HL-60 (cell line): ENCODE measurements at regions not wholly inside any gene's neighbourhood (a gene's known extent, or its start where the extent isn't known, plus 50 kb on each side); places are given as distances from the start of the nearest gene placed in this dataset.

Source experiments
- DNase-seq, 2 experiments: peaks; one replicate each; pipeline ENCODE4 v3.0.0-alpha.2; 2010 to 2020; ENCODE audit warnings: low read depth in 1 of 2, low spot score in 1 of 2
- H3K27ac ChIP-seq: fragments of 250-450 bp; sonication (Bioruptor Pico); replicated peaks from 2 replicates; pipeline ENCODE4 v1.5.1; 2020; ENCODE audit warnings: mild to moderate bottlenecking, moderate library complexity
- H3K27me3 ChIP-seq: fragments of 250-450 bp; sonication (Bioruptor Pico); 2 replicates; pipeline ENCODE4 v1.5.1; 2021; ENCODE audit warnings: mild to moderate bottlenecking, moderate library complexity; ENCODE audit not compliant: insufficient read depth, poor library complexity, severe bottlenecking
- H3K4me3 ChIP-seq: replicated peaks from 2 replicates; pipeline ENCODE4 v1.5.1; 2011; ENCODE audit warnings: mild to moderate bottlenecking, control low read depth, low read length; ENCODE audit not compliant: insufficient read depth
- CTCF ChIP-seq: IDR thresholded peaks from one replicate; pipeline ENCODE4 v1.5.1; 2011; ENCODE audit warnings: low read length, control low read depth, inconsistent platforms; ENCODE audit not compliant: insufficient read depth
- GABPA ChIP-seq: IDR thresholded peaks from 2 replicates; pipeline ENCODE4 v1.6.1; 2012; ENCODE audit warnings: low read depth
- POLR2AphosphoS5 ChIP-seq: IDR thresholded peaks from 2 replicates; pipeline ENCODE4 v1.6.1; 2012; ENCODE audit warnings: low read depth
- SPI1 ChIP-seq: IDR thresholded peaks from 2 replicates; pipeline ENCODE4 v1.6.1; 2012; ENCODE audit warnings: low read depth, mild to moderate bottlenecking, borderline replicate concordance
- TF ChIP-seq, protein P1 (sequence below): IDR thresholded peaks from 2 replicates; pipeline ENCODE4 v1.6.1; 2012; ENCODE audit warnings: low read depth; ENCODE audit not compliant: insufficient replicate concordance

DNA sequence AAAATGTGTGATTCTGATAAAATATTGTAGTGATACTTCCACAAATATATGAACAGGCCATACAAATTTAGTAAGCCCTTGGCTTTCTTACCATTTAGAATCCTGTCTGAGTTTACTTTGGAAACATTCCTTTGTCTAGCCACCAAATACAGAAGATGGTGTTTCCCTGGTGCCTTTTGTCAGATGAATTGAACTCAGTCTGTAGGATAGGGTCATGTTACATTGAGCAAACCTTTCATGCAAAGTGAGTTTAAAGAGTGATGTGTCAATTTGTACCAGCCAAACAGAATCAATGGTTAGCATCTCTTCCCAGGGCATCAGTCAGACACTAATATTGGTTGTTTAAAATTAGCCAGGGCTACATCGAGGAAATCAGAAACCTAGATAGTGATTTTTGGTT is 1443.4 kb downstream of the ARAP2 start:
- no peaks in the 10 kb centered on the region for H3K27me3 ChIP-seq
- no peak overlapping the region for H3K4me3 ChIP-seq
- no peak overlapping the region for H3K27ac ChIP-seq
- no peak for DNase-seq
- TF ChIP-seq GABPA (no peak), CTCF (no peak), SPI1 (no peak), POLR2AphosphoS5 (no peak)
- TF ChIP-seq, protein P1, sequence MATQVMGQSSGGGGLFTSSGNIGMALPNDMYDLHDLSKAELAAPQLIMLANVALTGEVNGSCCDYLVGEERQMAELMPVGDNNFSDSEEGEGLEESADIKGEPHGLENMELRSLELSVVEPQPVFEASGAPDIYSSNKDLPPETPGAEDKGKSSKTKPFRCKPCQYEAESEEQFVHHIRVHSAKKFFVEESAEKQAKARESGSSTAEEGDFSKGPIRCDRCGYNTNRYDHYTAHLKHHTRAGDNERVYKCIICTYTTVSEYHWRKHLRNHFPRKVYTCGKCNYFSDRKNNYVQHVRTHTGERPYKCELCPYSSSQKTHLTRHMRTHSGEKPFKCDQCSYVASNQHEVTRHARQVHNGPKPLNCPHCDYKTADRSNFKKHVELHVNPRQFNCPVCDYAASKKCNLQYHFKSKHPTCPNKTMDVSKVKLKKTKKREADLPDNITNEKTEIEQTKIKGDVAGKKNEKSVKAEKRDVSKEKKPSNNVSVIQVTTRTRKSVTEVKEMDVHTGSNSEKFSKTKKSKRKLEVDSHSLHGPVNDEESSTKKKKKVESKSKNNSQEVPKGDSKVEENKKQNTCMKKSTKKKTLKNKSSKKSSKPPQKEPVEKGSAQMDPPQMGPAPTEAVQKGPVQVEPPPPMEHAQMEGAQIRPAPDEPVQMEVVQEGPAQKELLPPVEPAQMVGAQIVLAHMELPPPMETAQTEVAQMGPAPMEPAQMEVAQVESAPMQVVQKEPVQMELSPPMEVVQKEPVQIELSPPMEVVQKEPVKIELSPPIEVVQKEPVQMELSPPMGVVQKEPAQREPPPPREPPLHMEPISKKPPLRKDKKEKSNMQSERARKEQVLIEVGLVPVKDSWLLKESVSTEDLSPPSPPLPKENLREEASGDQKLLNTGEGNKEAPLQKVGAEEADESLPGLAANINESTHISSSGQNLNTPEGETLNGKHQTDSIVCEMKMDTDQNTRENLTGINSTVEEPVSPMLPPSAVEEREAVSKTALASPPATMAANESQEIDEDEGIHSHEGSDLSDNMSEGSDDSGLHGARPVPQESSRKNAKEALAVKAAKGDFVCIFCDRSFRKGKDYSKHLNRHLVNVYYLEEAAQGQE = no peak

GRCh38 chr4:34814266-34814665 is 1430.0 kb downstream of the ARAP2 start:
- no peak overlapping the region for H3K27ac ChIP-seq
- no peak for DNase-seq
- TF ChIP-seq GABPA = no peak
- TF ChIP-seq CTCF = no peak
- no peak for TF ChIP-seq POLR2AphosphoS5
- TF ChIP-seq SPI1 = no peak
- TF ChIP-seq, protein P1 = no peak
- H3K4me3 ChIP-seq = no peak overlapping the region
- H3K27me3 ChIP-seq = no peaks in the 10 kb centered on the region

DNA sequence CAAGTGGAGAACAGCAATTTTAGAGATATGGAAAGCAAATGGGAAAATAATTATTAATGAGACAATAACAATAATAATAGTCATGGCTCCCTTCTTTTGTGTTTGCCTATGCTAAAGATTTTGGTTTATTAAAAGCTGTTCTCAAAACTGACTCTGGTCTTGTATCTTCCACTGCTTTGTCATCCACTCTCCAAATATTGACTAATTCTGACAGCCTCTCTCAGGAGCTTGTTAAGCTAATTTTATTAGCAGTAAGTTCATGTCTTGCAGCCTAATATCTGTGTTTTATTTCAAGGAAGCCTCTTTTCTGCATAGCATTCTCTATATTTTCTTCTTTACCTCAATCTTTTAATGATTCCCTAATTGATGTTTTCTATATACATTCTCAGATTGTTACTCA is 1419.8 kb downstream of the ARAP2 start:
- Histone ChIP-seq H3K4me3 (no peak overlapping the region), H3K27ac (no peak overlapping the region), H3K27me3 (no peaks in the 10 kb centered on the region)
- DNase-seq = no peak
- TF ChIP-seq, protein P1 = no peak
- TF ChIP-seq GABPA (no peak), CTCF (no peak)
